ENCODE measurements at regions not wholly inside any gene's neighbourhood (a gene's known extent, or its start where the extent isn't known, plus 50 kb on each side); places are given as distances from the start of the nearest gene placed in this dataset.

DNA sequence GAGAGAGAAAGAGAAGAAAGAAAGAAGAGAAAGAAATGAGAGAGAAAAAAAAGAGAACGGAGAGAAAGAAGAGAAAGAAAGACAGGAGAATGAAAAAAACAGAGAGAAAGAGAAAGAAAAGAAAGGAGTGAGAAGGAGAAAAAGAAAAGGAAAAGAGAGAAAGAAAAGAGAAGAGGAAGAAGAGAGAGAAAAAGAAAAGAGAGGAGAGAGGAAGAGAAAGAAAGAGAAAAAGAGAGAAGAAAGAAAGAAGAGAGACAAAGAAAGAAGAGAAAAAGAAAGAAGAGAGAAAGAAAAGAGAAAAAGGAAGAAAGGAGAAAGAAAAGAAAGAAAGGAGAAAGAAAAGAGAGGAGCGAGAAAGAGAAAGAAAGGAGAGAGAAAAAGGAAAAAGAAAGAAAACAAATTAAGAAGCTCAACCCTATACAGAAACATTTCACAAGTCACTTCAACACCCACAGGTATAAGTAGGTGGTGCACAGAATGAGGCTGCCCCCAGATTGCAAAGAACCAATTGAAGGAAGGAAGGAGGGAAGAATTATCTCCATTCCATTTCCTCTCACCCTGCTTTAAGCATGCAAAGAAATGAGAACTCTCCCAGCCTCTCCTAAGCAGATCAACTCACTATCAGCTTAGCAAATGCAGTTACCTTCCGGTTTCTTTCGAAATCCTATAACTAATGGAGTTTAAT is 98.8 kb upstream of the CACNA1A start:
- DNase-seq (ENCODE audit: low read depth), result no peak

DNA sequence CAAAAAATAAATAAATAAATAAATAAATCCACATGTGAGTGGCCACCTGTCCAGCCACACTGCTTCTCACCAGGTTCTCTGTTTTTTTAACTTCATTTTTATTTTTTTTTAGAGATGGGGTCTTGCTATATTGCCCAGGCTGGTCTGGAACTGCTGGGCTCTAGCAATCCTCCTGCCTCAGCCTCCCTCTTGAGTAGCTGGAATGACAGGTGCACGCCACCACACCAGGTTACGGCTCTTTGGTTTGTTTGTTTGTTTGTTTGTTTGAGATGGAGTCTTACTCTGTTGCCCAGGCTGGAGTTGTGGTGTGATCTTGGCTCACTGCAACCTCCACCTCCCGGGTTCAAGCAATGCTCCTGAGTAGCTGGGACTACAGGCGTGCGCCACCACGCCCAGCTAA is 94.5 kb upstream of the CACNA1A start:
- no peak for DNase-seq (ENCODE audit: low read depth)

- DNase-seq (ENCODE audit: low read depth), result no peak
These were observed 93.8 kb upstream of the CACNA1A start for GRCh38 chr19:13600091-13600490.

DNA sequence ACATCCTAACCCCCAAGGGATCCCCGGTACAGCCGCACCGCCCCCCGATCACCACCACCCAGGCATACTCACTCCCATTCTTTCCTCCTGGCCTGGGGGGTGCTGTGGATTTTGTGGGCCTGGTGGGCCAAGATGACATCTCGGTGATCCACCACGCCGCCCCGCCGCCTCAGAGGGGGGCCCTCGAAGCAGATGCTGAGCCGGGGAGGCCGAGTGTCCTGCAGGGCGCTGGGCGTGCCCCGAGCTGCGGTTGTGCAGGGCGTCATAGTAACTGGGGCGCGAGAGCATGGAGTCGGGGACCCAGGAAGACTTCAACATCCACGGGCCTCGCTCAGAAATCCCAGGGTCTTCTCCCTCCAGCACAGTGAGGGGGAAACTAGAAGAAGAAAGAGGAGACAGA is 93.4 kb upstream of the CACNA1A start:
- DNase-seq (ENCODE audit: low read depth), result no peak

DNA sequence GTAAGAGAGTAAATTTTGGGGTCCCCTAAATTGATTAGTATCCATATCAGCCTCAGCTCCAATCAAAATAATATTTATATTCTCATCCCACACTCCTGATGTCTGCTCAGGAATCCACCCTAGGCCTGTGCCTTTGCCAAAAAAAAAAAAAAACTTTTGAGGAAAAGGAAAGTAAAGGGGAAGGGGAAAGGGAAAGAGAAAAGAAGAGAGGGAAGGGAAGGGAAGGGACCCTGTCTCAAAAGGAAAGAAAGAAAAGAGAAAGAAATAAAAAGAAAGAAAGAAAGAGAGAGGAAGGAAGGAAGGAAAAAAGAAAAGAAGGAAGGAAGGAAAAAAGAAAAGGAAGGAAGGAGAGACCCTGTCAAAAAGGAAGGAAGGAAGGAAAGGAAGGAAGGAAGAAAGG is 91.8 kb upstream of the CACNA1A start:
- DNase-seq (ENCODE audit: low read depth), result no peak

GRCh38 chr19:13597640-13598039 is 91.4 kb upstream of the CACNA1A start:
- peak; percentile 11 for DNase-seq (ENCODE audit: low read depth)

DNA sequence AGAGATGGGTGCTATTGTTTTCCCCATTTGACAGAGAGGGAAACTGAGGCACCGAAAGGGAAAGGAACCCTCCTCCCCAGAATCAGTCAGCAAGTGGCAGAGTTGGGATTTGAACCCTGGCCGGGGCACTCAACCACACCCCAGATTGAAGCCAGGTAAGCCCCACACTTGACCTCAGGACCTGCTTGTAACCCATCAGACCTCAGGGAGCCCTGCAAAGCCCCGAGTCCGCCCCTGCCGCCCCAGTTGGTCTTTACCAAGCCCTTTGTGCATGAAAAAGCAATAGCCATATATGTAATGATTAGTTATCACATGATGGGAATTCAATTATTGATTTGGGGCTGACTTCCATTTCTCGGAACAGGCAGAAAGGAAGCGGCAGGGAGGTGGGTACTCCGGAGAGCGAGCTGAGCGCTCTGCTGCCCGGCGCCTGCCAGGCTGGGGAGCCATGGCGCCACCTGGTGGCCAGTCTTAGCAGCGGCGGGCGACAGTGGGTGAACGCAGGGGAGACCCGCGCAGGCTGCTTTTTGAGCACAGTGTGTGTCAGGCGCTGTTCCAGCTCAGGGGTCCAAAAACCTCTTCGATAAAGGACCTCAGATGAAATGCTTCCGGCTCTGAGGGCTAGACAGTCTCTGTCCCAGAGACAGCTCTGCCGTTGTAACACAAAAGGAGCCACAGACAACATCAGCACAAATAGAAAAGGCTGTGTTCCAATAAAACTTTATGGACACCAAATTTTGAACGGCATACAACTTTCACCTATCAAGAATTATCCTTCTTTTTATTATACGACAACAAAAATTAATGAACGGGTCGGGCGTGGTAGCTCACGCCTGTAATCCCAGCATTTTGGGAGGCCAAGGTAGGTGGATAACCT is 82.9 kb upstream of the CACNA1A start:
- peak; percentile 75 for DNase-seq (ENCODE audit: low read depth)

- DNase-seq (ENCODE audit: low read depth), result no peak
These were observed 79.2 kb upstream of the CACNA1A start for GRCh38 chr19:13585512-13585911.

DNA sequence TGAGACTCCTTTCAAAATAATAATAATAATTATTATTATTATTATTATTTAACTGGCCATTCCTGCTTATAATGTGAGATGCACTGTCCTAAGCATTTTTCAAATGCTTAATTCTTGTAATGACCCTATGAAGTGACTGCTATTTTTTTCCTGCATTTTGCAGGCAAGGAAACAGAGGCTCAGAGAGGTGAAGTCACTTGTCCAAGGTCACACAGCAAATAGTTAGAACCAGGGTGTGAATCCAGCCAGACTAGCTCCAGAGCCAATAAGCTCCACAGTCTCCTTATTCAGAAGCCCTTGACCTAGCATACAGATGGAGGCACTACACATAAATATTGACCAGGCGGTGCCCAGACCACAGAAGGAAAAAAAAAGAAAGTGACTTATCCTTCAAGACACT is 77.5 kb upstream of the CACNA1A start:
- DNase-seq (ENCODE audit: low read depth), result no peak

GRCh38 chr19:13583114-13583513 is 76.8 kb upstream of the CACNA1A start:
- DNase-seq (ENCODE audit: low read depth), result no peak

DNA sequence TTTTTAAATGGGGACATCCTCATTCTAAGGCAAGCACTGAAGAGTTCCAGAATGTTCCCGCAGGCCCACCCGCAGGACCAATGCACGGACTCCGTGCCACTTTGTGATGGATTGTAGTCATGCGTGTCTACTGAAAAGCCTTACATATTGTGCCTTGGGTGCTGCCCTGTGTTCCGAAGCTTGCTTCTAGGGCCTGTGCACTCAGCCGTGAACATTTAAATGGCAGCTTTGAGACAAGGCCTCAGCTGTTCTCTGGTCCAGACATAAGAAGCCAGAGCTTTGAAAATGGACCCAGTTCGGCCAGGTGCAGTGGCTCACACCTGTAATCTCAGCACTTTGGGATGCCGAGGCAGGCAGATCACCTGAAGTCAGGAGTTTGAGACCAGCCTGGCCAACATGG is 75.3 kb upstream of the CACNA1A start:
- DNase-seq (ENCODE audit: low read depth), result no peak

DNA sequence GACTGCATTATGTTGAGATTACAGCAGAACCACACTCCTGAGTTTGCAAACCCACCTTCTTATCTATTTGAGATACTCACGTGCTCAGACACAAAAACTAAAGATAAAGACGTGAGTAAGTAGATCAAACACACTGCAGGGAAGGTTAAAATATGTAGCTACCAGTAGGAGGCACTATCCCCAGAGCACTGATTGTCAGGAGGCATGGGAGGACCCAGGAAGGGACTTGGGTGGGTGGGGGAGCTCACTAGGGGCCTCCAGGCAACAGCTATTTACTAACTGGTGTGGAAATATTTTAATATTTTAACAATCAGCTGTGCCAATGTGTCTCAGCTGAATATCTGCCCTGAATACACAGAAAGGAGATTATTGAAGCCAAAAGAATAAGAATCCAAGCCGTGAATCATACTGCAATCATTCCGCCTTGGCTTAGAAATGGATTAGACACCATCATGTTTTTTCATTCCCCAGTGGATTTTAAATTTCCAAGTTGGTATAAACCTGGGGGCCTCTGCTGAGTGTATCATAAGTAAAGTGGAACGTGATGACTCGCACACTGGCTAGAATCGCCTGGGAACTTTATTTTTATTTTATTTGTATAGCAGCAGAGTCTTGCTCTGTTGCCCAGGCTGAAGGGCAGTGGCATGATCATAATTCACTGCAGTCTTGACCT is 73.2 kb upstream of the CACNA1A start:
- DNase-seq (ENCODE audit: low read depth), result no peak

- DNase-seq (ENCODE audit: low read depth), result no peak
These were observed 70.4 kb upstream of the CACNA1A start for GRCh38 chr19:13576726-13577125.

DNA sequence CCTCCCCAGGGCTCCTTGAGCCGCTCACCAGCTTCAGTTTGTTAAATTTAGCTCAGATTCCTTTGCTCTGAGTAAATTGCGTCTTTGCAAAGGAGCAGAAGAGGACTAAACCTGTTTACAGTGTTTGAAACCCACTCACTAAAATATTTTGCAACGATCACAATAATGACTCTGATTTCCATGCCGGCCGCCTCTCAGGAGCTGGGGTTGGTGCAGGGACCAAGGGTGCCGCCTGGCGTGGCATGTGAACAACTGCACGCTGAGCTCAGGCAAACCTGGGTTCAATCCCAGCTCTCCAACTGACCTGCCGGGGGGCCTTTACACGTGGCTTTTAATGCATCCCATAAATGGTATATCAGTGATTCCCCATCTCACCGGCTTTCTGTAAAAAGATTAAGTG is 68.7 kb upstream of the CACNA1A start:
- DNase-seq (ENCODE audit: low read depth), result no peak

DNA sequence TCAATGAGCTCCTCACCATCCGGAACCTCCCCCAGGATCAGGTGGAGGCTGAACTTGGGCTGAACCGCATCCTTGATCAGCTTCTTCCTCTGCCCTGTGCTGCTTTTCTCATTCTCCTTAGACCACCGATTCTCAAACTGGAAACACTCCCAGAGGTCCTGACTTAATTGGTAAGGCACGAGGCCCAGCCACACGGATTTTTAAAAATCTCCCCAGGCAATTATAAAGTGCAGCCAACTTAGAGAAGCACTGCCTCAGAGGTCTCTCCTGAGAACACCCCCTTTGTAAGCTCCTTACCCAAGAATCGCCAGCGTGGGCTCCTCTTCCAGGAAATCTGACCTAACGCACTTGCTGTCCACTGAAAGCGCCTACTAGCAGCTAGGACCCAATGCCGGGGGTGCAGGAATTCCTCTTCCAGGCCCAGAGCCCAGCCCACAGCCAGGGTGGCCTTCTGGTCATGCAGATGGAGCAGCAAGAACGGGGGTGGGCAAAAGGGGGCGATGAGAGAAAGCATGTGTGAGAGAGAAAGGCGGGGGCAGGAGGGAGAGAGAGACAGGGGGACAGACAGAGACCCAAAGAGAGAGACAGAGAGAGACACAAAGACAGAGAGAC is 66.9 kb upstream of the CACNA1A start:
- DNase-seq (ENCODE audit: low read depth), result no peak

DNA sequence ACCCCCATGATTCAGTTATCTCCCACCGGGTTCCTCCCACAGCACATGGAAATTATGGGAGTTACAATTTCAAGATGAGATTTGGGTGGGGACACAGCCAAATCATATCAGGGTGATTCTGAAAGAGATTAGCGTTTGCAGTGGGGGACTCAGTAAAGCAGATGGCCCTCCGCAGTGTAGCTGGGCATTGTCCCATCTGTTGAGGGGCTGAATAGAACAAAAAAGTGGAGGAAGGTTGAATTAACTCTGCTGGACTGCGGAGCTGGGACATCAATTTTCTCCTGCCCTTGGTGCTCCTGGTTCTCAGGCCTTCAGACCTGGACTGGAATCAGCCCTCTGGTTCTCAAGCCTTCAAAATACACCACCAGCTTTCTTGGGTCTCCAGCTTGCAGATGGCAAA is 55.2 kb upstream of the CACNA1A start:
- no peak for DNase-seq (ENCODE audit: low read depth)

GRCh38 chr19:13557756-13558398 is 51.6 kb upstream of the CACNA1A start:
- DNase-seq (ENCODE audit: low read depth), result no peak

DNA sequence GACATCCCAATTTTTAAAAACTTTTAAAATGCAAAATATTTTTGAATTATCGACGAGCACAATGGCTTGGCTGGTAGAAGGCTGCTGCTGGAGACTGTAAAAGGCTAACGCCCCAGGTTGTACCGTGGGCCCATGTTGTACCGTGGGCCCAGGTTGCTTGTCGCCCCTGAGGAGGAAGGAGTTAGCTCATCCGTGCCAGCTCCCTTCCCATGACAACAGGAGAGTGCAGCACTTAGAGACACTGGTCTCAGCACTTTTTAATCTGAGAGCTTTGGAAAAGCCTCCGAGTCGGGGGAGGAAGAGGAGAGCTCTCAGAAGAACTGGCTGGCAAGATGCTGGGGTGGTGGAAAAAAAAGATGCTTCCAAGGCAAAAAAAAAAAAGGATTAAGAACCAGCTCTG is 50.3 kb upstream of the CACNA1A start:
- no peak for DNase-seq (ENCODE audit: low read depth)

All from stimulated activated CD8-positive, alpha-beta memory T cell treated with anti-CD3 and anti-CD28 coated beads, Interleukin-15, amount 100 ng/mL, for 1 hour (primary cell).